ENCODE measurements at regions not wholly inside any gene's neighbourhood (a gene's known extent, or its start where the extent isn't known, plus 50 kb on each side); places are given as distances from the start of the nearest gene placed in this dataset.
"Not testable (repeated sequence)": the region's sequence is repeated elsewhere in the genome, so short reads cannot be mapped to it uniquely, and the experiment has no call there.

- no peak for FAIRE-seq
Observed at GRCh38 chr2:16774091-16774490, 108.5 kb upstream of the CYRIA start.

GRCh38 chr2:16773080-16773713, 107.6 kb upstream of the CYRIA start:
- DNase-seq (ENCODE audit: insufficient read length) (no peak), FAIRE-seq (no peak)
- TF ChIP-seq POLR2A (IDR thresholded peaks at IDR 0.05; ENCODE audit: low read depth, low read length) (no peak), POLR2AphosphoS5 (IDR thresholded peaks at IDR 0.05; ENCODE audit: low read depth, low read length) (no peak), TAF1 (IDR thresholded peaks at IDR 0.05; ENCODE audit: borderline replicate concordance, low read depth, low read length) (no peak)

More at GRCh38 chr2:16774091-16774490, 108.5 kb upstream of the CYRIA start:
- no peak for DNase-seq (ENCODE audit: insufficient read length)
- TF ChIP-seq POLR2AphosphoS5 (IDR thresholded peaks at IDR 0.05; ENCODE audit: low read depth, low read length) (no peak), TAF1 (IDR thresholded peaks at IDR 0.05; ENCODE audit: borderline replicate concordance, low read depth, low read length) (no peak), POLR2A (IDR thresholded peaks at IDR 0.05; ENCODE audit: low read depth, low read length) (no peak)

GRCh38 chr2:16767789-16768476, 102.3 kb upstream of the CYRIA start:
- no peak for TF ChIP-seq TAF1 (IDR thresholded peaks at IDR 0.05; ENCODE audit: borderline replicate concordance, low read depth, low read length)
- TF ChIP-seq POLR2A (IDR thresholded peaks at IDR 0.05; ENCODE audit: low read depth, low read length), result no peak
- no peak for TF ChIP-seq POLR2AphosphoS5 (IDR thresholded peaks at IDR 0.05; ENCODE audit: low read depth, low read length)
- no peak for FAIRE-seq
- DNase-seq (ENCODE audit: insufficient read length), result no peak

GRCh38 chr2:16765356-16765755, 99.7 kb upstream of the CYRIA start:
- TF ChIP-seq POLR2AphosphoS5 (IDR thresholded peaks at IDR 0.05; ENCODE audit: low read depth, low read length) (no peak), POLR2A (IDR thresholded peaks at IDR 0.05; ENCODE audit: low read depth, low read length) (no peak), TAF1 (IDR thresholded peaks at IDR 0.05; ENCODE audit: borderline replicate concordance, low read depth, low read length) (no peak)
- FAIRE-seq, result no peak
- no peak for DNase-seq (ENCODE audit: insufficient read length)

- FAIRE-seq (no peak), DNase-seq (ENCODE audit: insufficient read length) (no peak)
- TF ChIP-seq POLR2AphosphoS5 (IDR thresholded peaks at IDR 0.05; ENCODE audit: low read depth, low read length) (no peak), POLR2A (IDR thresholded peaks at IDR 0.05; ENCODE audit: low read depth, low read length) (no peak), TAF1 (IDR thresholded peaks at IDR 0.05; ENCODE audit: borderline replicate concordance, low read depth, low read length) (no peak)
Observed at GRCh38 chr2:16764487-16764886, 98.9 kb upstream of the CYRIA start.

- DNase-seq (ENCODE audit: insufficient read length), result no peak
- no peak for FAIRE-seq
- TF ChIP-seq TAF1 (IDR thresholded peaks at IDR 0.05; ENCODE audit: borderline replicate concordance, low read depth, low read length) (no peak), POLR2AphosphoS5 (IDR thresholded peaks at IDR 0.05; ENCODE audit: low read depth, low read length) (no peak), POLR2A (IDR thresholded peaks at IDR 0.05; ENCODE audit: low read depth, low read length) (no peak)
Observed at GRCh38 chr2:16763493-16763899, 97.9 kb upstream of the CYRIA start.

- FAIRE-seq (no peak), DNase-seq (ENCODE audit: insufficient read length) (no peak)
- TF ChIP-seq POLR2AphosphoS5 (IDR thresholded peaks at IDR 0.05; ENCODE audit: low read depth, low read length), result no peak
Observed at GRCh38 chr2:16763056-16763455, 97.4 kb upstream of the CYRIA start.

GRCh38 chr2:16760426-16760825, 94.8 kb upstream of the CYRIA start:
- FAIRE-seq (no peak), DNase-seq (ENCODE audit: insufficient read length) (no peak)
- TF ChIP-seq TAF1 (IDR thresholded peaks at IDR 0.05; ENCODE audit: borderline replicate concordance, low read depth, low read length), result no peak
- TF ChIP-seq POLR2A (IDR thresholded peaks at IDR 0.05; ENCODE audit: low read depth, low read length), result no peak

- DNase-seq (ENCODE audit: insufficient read length), result peak; percentile 39
- FAIRE-seq, result peak; percentile 83
- no peak for TF ChIP-seq TAF1 (IDR thresholded peaks at IDR 0.05; ENCODE audit: borderline replicate concordance, low read depth, low read length)
- TF ChIP-seq POLR2A (IDR thresholded peaks at IDR 0.05; ENCODE audit: low read depth, low read length), result no peak
- TF ChIP-seq POLR2AphosphoS5 (IDR thresholded peaks at IDR 0.05; ENCODE audit: low read depth, low read length), result no peak
Observed at GRCh38 chr2:16756831-16757644, 91.4 kb upstream of the CYRIA start.

GRCh38 chr2:16755442-16755841, 89.8 kb upstream of the CYRIA start:
- no peak for FAIRE-seq

GRCh38 chr2:16753025-16753424, 87.4 kb upstream of the CYRIA start:
- not testable (repeated sequence) for FAIRE-seq

More at GRCh38 chr2:16755442-16755841, 89.8 kb upstream of the CYRIA start:
- no peak for DNase-seq (ENCODE audit: insufficient read length)
- no peak for TF ChIP-seq POLR2AphosphoS5 (IDR thresholded peaks at IDR 0.05; ENCODE audit: low read depth, low read length)
- TF ChIP-seq POLR2A (IDR thresholded peaks at IDR 0.05; ENCODE audit: low read depth, low read length), result no peak
- TF ChIP-seq TAF1 (IDR thresholded peaks at IDR 0.05; ENCODE audit: borderline replicate concordance, low read depth, low read length), result no peak

GRCh38 chr2:16750925-16751214, 85.2 kb upstream of the CYRIA start:
- not testable (repeated sequence) for FAIRE-seq; DNase-seq (ENCODE audit: insufficient read length)

More at GRCh38 chr2:16753025-16753424, 87.4 kb upstream of the CYRIA start:
- not testable (repeated sequence) for DNase-seq (ENCODE audit: insufficient read length)

Measured in GM12892 (cell line).